Fibroblast of lung (primary cell): ENCODE measurements at regions not wholly inside any gene's neighbourhood (a gene's known extent, or its start where the extent isn't known, plus 50 kb on each side); places are given as distances from the start of the nearest gene placed in this dataset.

Source experiments
- DNase-seq, 2 donors: peaks; one replicate each; pipeline versions ENCODE4 v3.0.0 to v3.0.0-alpha.2; 2010; ENCODE audit warnings: low read depth in 2 of 2
- H2AFZ ChIP-seq: 2 replicates; pipeline ENCODE4 v1.5.1; 2012; ENCODE audit warnings: low read length, control low read depth, inconsistent platforms
- H3K27ac ChIP-seq: 2 replicates; pipeline ENCODE4 v1.5.1; 2011; ENCODE audit warnings: low read length, control low read depth; ENCODE audit not compliant: insufficient read depth
- H3K27me3 ChIP-seq: 2 replicates; pipeline ENCODE4 v1.5.1; 2011; ENCODE audit warnings: mild to moderate bottlenecking, low read length; ENCODE audit not compliant: control insufficient read depth, insufficient read depth
- H3K36me3 ChIP-seq: 2 replicates; pipeline ENCODE4 v1.5.1; 2011; ENCODE audit warnings: low read length; ENCODE audit not compliant: control insufficient read depth, insufficient read depth
- H3K4me1 ChIP-seq: 2 replicates; pipeline ENCODE4 v1.5.1; 2011; ENCODE audit warnings: low read length; ENCODE audit not compliant: control insufficient read depth, insufficient read depth; ENCODE audit errors: extremely low read depth
- H3K4me2 ChIP-seq: 2 replicates; pipeline ENCODE4 v1.5.1; 2011; ENCODE audit warnings: low read length, control low read depth; ENCODE audit not compliant: insufficient read depth; ENCODE audit errors: extremely low read depth
- H3K4me3 ChIP-seq, 4 experiments: fragments of 200-600 bp in 1 of 4; sonication (generic) in 1 of 4; replicated peaks in 1 of 4; 2 replicates each; pipeline ENCODE4 v1.5.1; 2011 to 2016; ENCODE audit warnings: low read length in 4 of 4, low read depth in 3 of 4, mild to moderate bottlenecking in 3 of 4, control low read depth in 2 of 4, inconsistent platforms in 1 of 4, mixed read lengths in 1 of 4; ENCODE audit not compliant: insufficient read depth in 1 of 4; ENCODE audit errors: control extremely low read depth in 1 of 4
- H3K79me2 ChIP-seq: 2 replicates; pipeline ENCODE4 v1.5.1; 2012; ENCODE audit warnings: mild to moderate bottlenecking, low read length, inconsistent platforms; ENCODE audit not compliant: control insufficient read depth, insufficient read depth
- H3K9ac ChIP-seq: 2 replicates; pipeline ENCODE4 v1.5.1; 2011; ENCODE audit warnings: mild to moderate bottlenecking, low read length, control low read depth; ENCODE audit not compliant: insufficient read depth
- H3K9me3 ChIP-seq: 2 replicates; pipeline ENCODE4 v1.5.1; 2012; ENCODE audit warnings: low read depth, low read length; ENCODE audit not compliant: control insufficient read depth, insufficient read depth
- H4K20me1 ChIP-seq: 2 replicates; pipeline ENCODE4 v1.5.1; 2011; ENCODE audit warnings: low read length; ENCODE audit not compliant: control insufficient read depth, insufficient read depth; ENCODE audit errors: extremely low read depth
- EZH2 ChIP-seq: IDR thresholded peaks from 2 replicates; pipeline ENCODE4 v1.5.1; 2012; ENCODE audit warnings: low read length, control low read depth, mild to moderate bottlenecking; ENCODE audit errors: missing control alignments
- TF ChIP-seq, protein P1 (sequence below), 2 donors: IDR thresholded peaks in 1 of 2; conservative IDR thresholded peaks in 1 of 2; 1 replicate in 1 of 2; 2 replicates in 1 of 2; pipeline ENCODE4 v1.5.1; 2011 to 2012; ENCODE audit warnings: low read length in 2 of 2, control low read depth in 1 of 2, inconsistent platforms in 1 of 2, low read depth in 1 of 2, mild to moderate bottlenecking in 1 of 2

DNA sequence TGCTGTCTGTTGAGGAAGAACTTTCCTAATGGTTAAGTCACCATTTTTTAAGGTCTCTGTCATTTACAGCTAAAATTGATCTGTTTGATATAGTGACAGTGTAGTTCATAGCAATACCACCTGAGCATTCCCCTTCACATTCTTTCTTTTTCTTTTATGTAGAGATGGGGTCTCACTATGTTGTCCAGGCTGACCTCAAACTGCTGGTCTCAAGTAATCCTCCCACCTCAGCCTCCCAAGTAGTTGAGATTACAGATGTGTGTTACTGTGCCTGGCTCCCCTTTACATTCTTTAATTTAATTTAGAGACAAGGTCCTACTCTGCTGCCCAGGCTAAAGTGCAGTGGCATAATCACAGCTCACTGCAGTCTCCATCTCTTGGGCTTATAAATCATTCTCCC lies 72.7 kb upstream of the ACVR1 start:
- Histone ChIP-seq H3K27ac (no peak overlapping the region), H3K4me2 (no peak overlapping the region), H3K4me3 (no peak overlapping the region), H3K9me3 (no peaks in the 10 kb centered on the region), H3K9ac (no peak overlapping the region), H3K27me3 (no peaks in the 10 kb centered on the region), H3K4me1 (no peaks in the 10 kb centered on the region), H3K36me3 (no peaks in the 10 kb centered on the region), H4K20me1 (no peaks in the 10 kb centered on the region), H3K79me2 (no peaks in the 10 kb centered on the region), H2AFZ (no peak overlapping the region)
- TF ChIP-seq EZH2 = no peak
- TF ChIP-seq, protein P1, sequence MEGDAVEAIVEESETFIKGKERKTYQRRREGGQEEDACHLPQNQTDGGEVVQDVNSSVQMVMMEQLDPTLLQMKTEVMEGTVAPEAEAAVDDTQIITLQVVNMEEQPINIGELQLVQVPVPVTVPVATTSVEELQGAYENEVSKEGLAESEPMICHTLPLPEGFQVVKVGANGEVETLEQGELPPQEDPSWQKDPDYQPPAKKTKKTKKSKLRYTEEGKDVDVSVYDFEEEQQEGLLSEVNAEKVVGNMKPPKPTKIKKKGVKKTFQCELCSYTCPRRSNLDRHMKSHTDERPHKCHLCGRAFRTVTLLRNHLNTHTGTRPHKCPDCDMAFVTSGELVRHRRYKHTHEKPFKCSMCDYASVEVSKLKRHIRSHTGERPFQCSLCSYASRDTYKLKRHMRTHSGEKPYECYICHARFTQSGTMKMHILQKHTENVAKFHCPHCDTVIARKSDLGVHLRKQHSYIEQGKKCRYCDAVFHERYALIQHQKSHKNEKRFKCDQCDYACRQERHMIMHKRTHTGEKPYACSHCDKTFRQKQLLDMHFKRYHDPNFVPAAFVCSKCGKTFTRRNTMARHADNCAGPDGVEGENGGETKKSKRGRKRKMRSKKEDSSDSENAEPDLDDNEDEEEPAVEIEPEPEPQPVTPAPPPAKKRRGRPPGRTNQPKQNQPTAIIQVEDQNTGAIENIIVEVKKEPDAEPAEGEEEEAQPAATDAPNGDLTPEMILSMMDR (conservative IDR thresholded peaks at IDR 0.05 in 1 of 2, IDR thresholded peaks at IDR 0.05 in 1 of 2; ENCODE audit: low read depth in 1 of 2, low read length in 2 of 2) = no peak
- no peak for DNase-seq

DNA sequence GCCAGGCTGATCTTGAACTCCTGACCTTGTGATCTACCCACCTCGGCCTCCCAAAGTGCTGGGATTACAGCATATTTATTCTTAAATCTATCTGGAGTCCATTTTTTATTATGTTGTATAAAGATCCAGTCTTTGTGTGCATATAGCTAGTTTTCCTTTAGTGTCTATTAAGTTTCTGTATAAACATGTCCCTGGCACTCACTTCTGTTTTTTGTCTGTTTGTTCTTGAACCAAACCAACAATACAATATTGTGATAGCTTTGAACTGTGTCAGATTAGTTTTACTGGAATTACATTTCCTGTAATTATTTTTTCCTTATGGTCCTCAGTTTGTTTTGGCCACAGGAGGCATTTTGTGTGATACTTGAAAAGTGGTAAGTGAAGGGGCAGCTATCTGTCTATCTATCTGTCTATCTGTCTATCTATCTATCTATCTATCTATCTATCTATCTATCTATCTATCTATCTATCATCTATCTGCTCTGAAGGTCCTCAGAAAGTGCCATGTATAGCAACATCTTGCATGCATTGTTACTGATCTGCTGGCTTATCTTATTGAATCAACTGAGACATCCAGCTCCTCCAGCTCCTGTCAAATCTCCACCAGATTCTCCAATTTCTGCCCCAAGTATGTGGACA lies 70.9 kb upstream of the ACVR1 start:
- Histone ChIP-seq H3K79me2 (no peaks in the 10 kb centered on the region), H3K27me3 (no peaks in the 10 kb centered on the region), H3K4me2 (no peak overlapping the region), H3K4me1 (no peaks in the 10 kb centered on the region), H3K9me3 (no peaks in the 10 kb centered on the region), H3K36me3 (no peaks in the 10 kb centered on the region), H3K4me3 (no peak overlapping the region), H4K20me1 (no peaks in the 10 kb centered on the region), H3K27ac (no peak overlapping the region), H3K9ac (no peak overlapping the region), H2AFZ (no peak overlapping the region)
- no peak for TF ChIP-seq EZH2
- TF ChIP-seq, protein P1 (conservative IDR thresholded peaks at IDR 0.05 in 1 of 2, IDR thresholded peaks at IDR 0.05 in 1 of 2; ENCODE audit: low read depth in 1 of 2, low read length in 2 of 2) = no peak
- no peak for DNase-seq

DNA sequence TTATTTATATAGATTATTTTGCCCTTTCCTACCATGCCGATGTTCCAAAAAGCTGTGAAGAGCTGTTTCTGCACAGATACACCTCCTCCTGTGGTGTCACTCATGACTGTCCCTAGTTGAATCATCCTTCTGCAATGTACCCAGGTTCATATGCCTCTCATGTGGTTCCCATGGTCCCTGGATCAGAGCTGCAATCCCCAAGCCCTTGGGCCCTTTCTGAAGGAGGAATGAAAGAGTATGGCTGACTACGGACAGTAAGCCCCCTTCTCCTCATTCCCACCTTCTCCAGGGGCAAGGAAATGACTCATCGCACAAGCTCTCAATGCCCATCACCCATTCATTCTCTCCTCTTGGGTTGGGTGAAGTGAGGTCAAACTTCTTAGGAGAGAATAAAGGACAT lies 63.9 kb upstream of the ACVR1 start:
- no peak overlapping the region for H3K4me2 ChIP-seq
- no peak overlapping the region for H3K27ac ChIP-seq
- no peaks in the 10 kb centered on the region for H3K79me2 ChIP-seq
- TF ChIP-seq, protein P1 (conservative IDR thresholded peaks at IDR 0.05 in 1 of 2, IDR thresholded peaks at IDR 0.05 in 1 of 2; ENCODE audit: low read depth in 1 of 2, low read length in 2 of 2) = no peak
- no peak for TF ChIP-seq EZH2
- no peak overlapping the region for H3K9ac ChIP-seq
- H4K20me1 ChIP-seq = no peaks in the 10 kb centered on the region
- no peaks in the 10 kb centered on the region for H3K27me3 ChIP-seq
- H2AFZ ChIP-seq = no peak overlapping the region
- peak in 1 of 2 donors; percentile 13 for DNase-seq
- no peaks in the 10 kb centered on the region for H3K4me1 ChIP-seq
- H3K9me3 ChIP-seq = no peaks in the 10 kb centered on the region
- no peak overlapping the region for H3K4me3 ChIP-seq
- H3K36me3 ChIP-seq = no peaks in the 10 kb centered on the region
